ENCODE measurements at regions not wholly inside any gene's neighbourhood (a gene's known extent, or its start where the extent isn't known, plus 50 kb on each side); places are given as distances from the start of the nearest gene placed in this dataset.

GRCh38 chr3:25096536-25096935 is 331.5 kb upstream of the RARB start:
- Histone ChIP-seq H3K4me3 (ENCODE audit: low read length) (no peak overlapping the region), H3K27me3 (ENCODE audit: insufficient read depth, low read length) (no peaks in the 10 kb centered on the region), H3K9me3 (ENCODE audit: low read length) (no peaks in the 10 kb centered on the region), H2AFZ (ENCODE audit: low read depth, low read length) (no peak overlapping the region), H3K36me3 (ENCODE audit: insufficient read depth, low read length) (no peaks in the 10 kb centered on the region), H3K4me1 (ENCODE audit: insufficient read depth, low read length) (no peaks in the 10 kb centered on the region)

- no peaks in the 10 kb centered on the region for H3K36me3 ChIP-seq (ENCODE audit: insufficient read depth, low read length)
- H2AFZ ChIP-seq (ENCODE audit: low read depth, low read length): no peak overlapping the region
- no peak overlapping the region for H3K4me3 ChIP-seq (ENCODE audit: low read length)
- no peaks in the 10 kb centered on the region for H3K4me1 ChIP-seq (ENCODE audit: insufficient read depth, low read length)
- H3K9me3 ChIP-seq (ENCODE audit: low read length): no peaks in the 10 kb centered on the region
- no peaks in the 10 kb centered on the region for H3K27me3 ChIP-seq (ENCODE audit: insufficient read depth, low read length)
These were observed 331.0 kb upstream of the RARB start for GRCh38 chr3:25097023-25097422.

- H2AFZ ChIP-seq (ENCODE audit: low read depth, low read length): no peak overlapping the region
- H3K27me3 ChIP-seq (ENCODE audit: insufficient read depth, low read length): no peaks in the 10 kb centered on the region
- H3K9me3 ChIP-seq (ENCODE audit: low read length): no peaks in the 10 kb centered on the region
- no peaks in the 10 kb centered on the region for H3K36me3 ChIP-seq (ENCODE audit: insufficient read depth, low read length)
- no peak overlapping the region for H3K4me3 ChIP-seq (ENCODE audit: low read length)
- H3K4me1 ChIP-seq (ENCODE audit: insufficient read depth, low read length): no peaks in the 10 kb centered on the region
These were observed 328.4 kb upstream of the RARB start for GRCh38 chr3:25099666-25100065.

- Histone ChIP-seq H3K27me3 (ENCODE audit: insufficient read depth, low read length) (no peaks in the 10 kb centered on the region), H3K4me3 (ENCODE audit: low read length) (no peak overlapping the region), H3K36me3 (ENCODE audit: insufficient read depth, low read length) (no peaks in the 10 kb centered on the region), H3K4me1 (ENCODE audit: insufficient read depth, low read length) (peaks cover 4% of the 10 kb centered on the region), H3K9me3 (ENCODE audit: low read length) (no peaks in the 10 kb centered on the region), H2AFZ (ENCODE audit: low read depth, low read length) (peak overlapping the region; percentile 24)
These were observed 324.7 kb upstream of the RARB start for GRCh38 chr3:25103391-25103790.

GRCh38 chr3:25107918-25108617 is 320.0 kb upstream of the RARB start:
- Histone ChIP-seq H3K27me3 (ENCODE audit: insufficient read depth, low read length) (no peaks in the 10 kb centered on the region), H3K9me3 (ENCODE audit: low read length) (no peaks in the 10 kb centered on the region), H2AFZ (ENCODE audit: low read depth, low read length) (no peak overlapping the region), H3K4me3 (ENCODE audit: low read length) (no peak overlapping the region), H3K4me1 (ENCODE audit: insufficient read depth, low read length) (peaks cover 4% of the 10 kb centered on the region), H3K36me3 (ENCODE audit: insufficient read depth, low read length) (no peaks in the 10 kb centered on the region)

- no peaks in the 10 kb centered on the region for H3K4me1 ChIP-seq (ENCODE audit: insufficient read depth, low read length)
- no peak overlapping the region for H3K4me3 ChIP-seq (ENCODE audit: low read length)
- H3K36me3 ChIP-seq (ENCODE audit: insufficient read depth, low read length): no peaks in the 10 kb centered on the region
- no peaks in the 10 kb centered on the region for H3K9me3 ChIP-seq (ENCODE audit: low read length)
- H3K27me3 ChIP-seq (ENCODE audit: insufficient read depth, low read length): no peaks in the 10 kb centered on the region
- H2AFZ ChIP-seq (ENCODE audit: low read depth, low read length): no peak overlapping the region
These were observed 317.4 kb upstream of the RARB start for GRCh38 chr3:25110642-25111041.

GRCh38 chr3:25113891-25114290 is 314.2 kb upstream of the RARB start:
- Histone ChIP-seq H2AFZ (ENCODE audit: low read depth, low read length) (no peak overlapping the region), H3K27me3 (ENCODE audit: insufficient read depth, low read length) (no peaks in the 10 kb centered on the region), H3K36me3 (ENCODE audit: insufficient read depth, low read length) (no peaks in the 10 kb centered on the region), H3K9me3 (ENCODE audit: low read length) (no peaks in the 10 kb centered on the region), H3K4me1 (ENCODE audit: insufficient read depth, low read length) (no peaks in the 10 kb centered on the region), H3K4me3 (ENCODE audit: low read length) (no peak overlapping the region)

- Histone ChIP-seq H2AFZ (ENCODE audit: low read depth, low read length) (no peak overlapping the region), H3K9me3 (ENCODE audit: low read length) (no peaks in the 10 kb centered on the region), H3K4me3 (ENCODE audit: low read length) (no peak overlapping the region), H3K4me1 (ENCODE audit: insufficient read depth, low read length) (no peaks in the 10 kb centered on the region), H3K27me3 (ENCODE audit: insufficient read depth, low read length) (no peaks in the 10 kb centered on the region), H3K36me3 (ENCODE audit: insufficient read depth, low read length) (no peaks in the 10 kb centered on the region)
These were observed 313.5 kb upstream of the RARB start for GRCh38 chr3:25114532-25114931.

- Histone ChIP-seq H2AFZ (ENCODE audit: low read depth, low read length) (no peak overlapping the region), H3K9me3 (ENCODE audit: low read length) (no peaks in the 10 kb centered on the region), H3K36me3 (ENCODE audit: insufficient read depth, low read length) (no peaks in the 10 kb centered on the region), H3K4me3 (ENCODE audit: low read length) (no peak overlapping the region), H3K27me3 (ENCODE audit: insufficient read depth, low read length) (no peaks in the 10 kb centered on the region), H3K4me1 (ENCODE audit: insufficient read depth, low read length) (no peaks in the 10 kb centered on the region)
These were observed 311.0 kb upstream of the RARB start for GRCh38 chr3:25117005-25117593.

- Histone ChIP-seq H3K4me3 (ENCODE audit: low read length) (no peak overlapping the region), H3K4me1 (ENCODE audit: insufficient read depth, low read length) (no peaks in the 10 kb centered on the region), H2AFZ (ENCODE audit: low read depth, low read length) (no peak overlapping the region), H3K9me3 (ENCODE audit: low read length) (no peaks in the 10 kb centered on the region), H3K27me3 (ENCODE audit: insufficient read depth, low read length) (no peaks in the 10 kb centered on the region), H3K36me3 (ENCODE audit: insufficient read depth, low read length) (no peaks in the 10 kb centered on the region)
These were observed 308.4 kb upstream of the RARB start for GRCh38 chr3:25119682-25120081.

- no peaks in the 10 kb centered on the region for H3K36me3 ChIP-seq (ENCODE audit: insufficient read depth, low read length)
- no peak overlapping the region for H2AFZ ChIP-seq (ENCODE audit: low read depth, low read length)
- H3K27me3 ChIP-seq (ENCODE audit: insufficient read depth, low read length): no peaks in the 10 kb centered on the region
- H3K9me3 ChIP-seq (ENCODE audit: low read length): no peaks in the 10 kb centered on the region
- no peak overlapping the region for H3K4me3 ChIP-seq (ENCODE audit: low read length)
- H3K4me1 ChIP-seq (ENCODE audit: insufficient read depth, low read length): no peaks in the 10 kb centered on the region
These were observed 307.4 kb upstream of the RARB start for GRCh38 chr3:25120665-25121064.

GRCh38 chr3:25125201-25125600 is 302.9 kb upstream of the RARB start:
- Histone ChIP-seq H3K9me3 (ENCODE audit: low read length) (no peaks in the 10 kb centered on the region), H3K4me1 (ENCODE audit: insufficient read depth, low read length) (no peaks in the 10 kb centered on the region), H3K36me3 (ENCODE audit: insufficient read depth, low read length) (no peaks in the 10 kb centered on the region), H2AFZ (ENCODE audit: low read depth, low read length) (no peak overlapping the region), H3K27me3 (ENCODE audit: insufficient read depth, low read length) (no peaks in the 10 kb centered on the region), H3K4me3 (ENCODE audit: low read length) (no peak overlapping the region)

- no peaks in the 10 kb centered on the region for H3K4me1 ChIP-seq (ENCODE audit: insufficient read depth, low read length)
These were observed 299.3 kb upstream of the RARB start for GRCh38 chr3:25128735-25129134.

More at GRCh38 chr3:25128735-25129134, 299.3 kb upstream of the RARB start:
- Histone ChIP-seq H3K4me3 (ENCODE audit: low read length) (no peak overlapping the region), H3K36me3 (ENCODE audit: insufficient read depth, low read length) (no peaks in the 10 kb centered on the region), H3K27me3 (ENCODE audit: insufficient read depth, low read length) (no peaks in the 10 kb centered on the region), H2AFZ (ENCODE audit: low read depth, low read length) (no peak overlapping the region), H3K9me3 (ENCODE audit: low read length) (no peaks in the 10 kb centered on the region)
